ENCODE measurements at regions not wholly inside any gene's neighbourhood (a gene's known extent, or its start where the extent isn't known, plus 50 kb on each side); places are given as distances from the start of the nearest gene placed in this dataset.

GRCh38 chr11:27237643-27238042 lies 125.4 kb downstream of the CCDC34 start:
- TF ChIP-seq CTCF (conservative IDR thresholded peaks at IDR 0.05; ENCODE audit: low read length), result no peak
- no peak for TF ChIP-seq EZH2phosphoT487 (IDR thresholded peaks at IDR 0.05; ENCODE audit: borderline replicate concordance, low read depth, low read length)

All from OCI-LY7 (cell line).